ENCODE measurements at regions not wholly inside any gene's neighbourhood (a gene's known extent, or its start where the extent isn't known, plus 50 kb on each side); places are given as distances from the start of the nearest gene placed in this dataset.

- no peak for DNase-seq (ENCODE audit: low read depth)
- no peak for TF ChIP-seq CTCF (IDR thresholded peaks at IDR 0.05; ENCODE audit: low read length, missing control alignments)
- H3K4me3 ChIP-seq (replicated peaks; ENCODE audit: low read depth, low read length), result no peak overlapping the region
These were observed 212.4 kb downstream of the TMEM114 start for GRCh38 chr16:8377864-8378263.

GRCh38 chr16:8376858-8377257 lies 213.5 kb downstream of the TMEM114 start:
- DNase-seq (ENCODE audit: low read depth), result no peak
- TF ChIP-seq CTCF (IDR thresholded peaks at IDR 0.05; ENCODE audit: low read length, missing control alignments), result no peak
- H3K4me3 ChIP-seq (replicated peaks; ENCODE audit: low read depth, low read length), result no peak overlapping the region

GRCh38 chr16:8376430-8376829 lies 213.9 kb downstream of the TMEM114 start:
- no peak for DNase-seq (ENCODE audit: low read depth)
- H3K4me3 ChIP-seq (replicated peaks; ENCODE audit: low read depth, low read length), result no peak overlapping the region
- TF ChIP-seq CTCF (IDR thresholded peaks at IDR 0.05; ENCODE audit: low read length, missing control alignments), result no peak

GRCh38 chr16:8375232-8375587 lies 215.1 kb downstream of the TMEM114 start:
- H3K4me3 ChIP-seq (replicated peaks; ENCODE audit: low read depth, low read length), result no peak overlapping the region
- no peak for TF ChIP-seq CTCF (IDR thresholded peaks at IDR 0.05; ENCODE audit: low read length, missing control alignments)
- DNase-seq (ENCODE audit: low read depth), result no peak

- DNase-seq (ENCODE audit: low read depth), result no peak
- no peak for TF ChIP-seq CTCF (IDR thresholded peaks at IDR 0.05; ENCODE audit: low read length, missing control alignments)
These were observed 215.6 kb downstream of the TMEM114 start for GRCh38 chr16:8374586-8375231.

GRCh38 chr16:8373676-8374431 lies 216.5 kb downstream of the TMEM114 start:
- DNase-seq (ENCODE audit: low read depth), result no peak
- TF ChIP-seq CTCF (IDR thresholded peaks at IDR 0.05; ENCODE audit: low read length, missing control alignments), result no peak
- H3K4me3 ChIP-seq (replicated peaks; ENCODE audit: low read depth, low read length), result no peak overlapping the region

More at GRCh38 chr16:8374586-8375231, 215.6 kb downstream of the TMEM114 start:
- H3K4me3 ChIP-seq (replicated peaks; ENCODE audit: low read depth, low read length), result no peak overlapping the region

Measured in fibroblast of pulmonary artery (primary cell).